ENCODE measurements at regions not wholly inside any gene's neighbourhood (a gene's known extent, or its start where the extent isn't known, plus 50 kb on each side); places are given as distances from the start of the nearest gene placed in this dataset.

GRCh38 chr3:21830541-21830940 lies 79.5 kb upstream of the ZNF385D start:
- TF ChIP-seq TAF1 (IDR thresholded peaks at IDR 0.05; ENCODE audit: borderline replicate concordance, insufficient read depth, low read length) (no peak), SIN3A (IDR thresholded peaks at IDR 0.05; ENCODE audit: borderline replicate concordance, insufficient read depth, low read length) (no peak), FOXP2 (optimal IDR thresholded peaks at IDR 0.05; ENCODE audit: borderline replicate concordance, extremely low read depth, extremely low read length, insufficient read depth) (no peak), POLR2AphosphoS5 (IDR thresholded peaks at IDR 0.05; ENCODE audit: low read depth, low read length) (no peak)
- TF ChIP-seq, protein P1, sequence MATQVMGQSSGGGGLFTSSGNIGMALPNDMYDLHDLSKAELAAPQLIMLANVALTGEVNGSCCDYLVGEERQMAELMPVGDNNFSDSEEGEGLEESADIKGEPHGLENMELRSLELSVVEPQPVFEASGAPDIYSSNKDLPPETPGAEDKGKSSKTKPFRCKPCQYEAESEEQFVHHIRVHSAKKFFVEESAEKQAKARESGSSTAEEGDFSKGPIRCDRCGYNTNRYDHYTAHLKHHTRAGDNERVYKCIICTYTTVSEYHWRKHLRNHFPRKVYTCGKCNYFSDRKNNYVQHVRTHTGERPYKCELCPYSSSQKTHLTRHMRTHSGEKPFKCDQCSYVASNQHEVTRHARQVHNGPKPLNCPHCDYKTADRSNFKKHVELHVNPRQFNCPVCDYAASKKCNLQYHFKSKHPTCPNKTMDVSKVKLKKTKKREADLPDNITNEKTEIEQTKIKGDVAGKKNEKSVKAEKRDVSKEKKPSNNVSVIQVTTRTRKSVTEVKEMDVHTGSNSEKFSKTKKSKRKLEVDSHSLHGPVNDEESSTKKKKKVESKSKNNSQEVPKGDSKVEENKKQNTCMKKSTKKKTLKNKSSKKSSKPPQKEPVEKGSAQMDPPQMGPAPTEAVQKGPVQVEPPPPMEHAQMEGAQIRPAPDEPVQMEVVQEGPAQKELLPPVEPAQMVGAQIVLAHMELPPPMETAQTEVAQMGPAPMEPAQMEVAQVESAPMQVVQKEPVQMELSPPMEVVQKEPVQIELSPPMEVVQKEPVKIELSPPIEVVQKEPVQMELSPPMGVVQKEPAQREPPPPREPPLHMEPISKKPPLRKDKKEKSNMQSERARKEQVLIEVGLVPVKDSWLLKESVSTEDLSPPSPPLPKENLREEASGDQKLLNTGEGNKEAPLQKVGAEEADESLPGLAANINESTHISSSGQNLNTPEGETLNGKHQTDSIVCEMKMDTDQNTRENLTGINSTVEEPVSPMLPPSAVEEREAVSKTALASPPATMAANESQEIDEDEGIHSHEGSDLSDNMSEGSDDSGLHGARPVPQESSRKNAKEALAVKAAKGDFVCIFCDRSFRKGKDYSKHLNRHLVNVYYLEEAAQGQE (IDR thresholded peaks at IDR 0.05; ENCODE audit: insufficient read depth in 1 of 2, low read depth in 2 of 2, low read length in 2 of 2) = no peak

DNA sequence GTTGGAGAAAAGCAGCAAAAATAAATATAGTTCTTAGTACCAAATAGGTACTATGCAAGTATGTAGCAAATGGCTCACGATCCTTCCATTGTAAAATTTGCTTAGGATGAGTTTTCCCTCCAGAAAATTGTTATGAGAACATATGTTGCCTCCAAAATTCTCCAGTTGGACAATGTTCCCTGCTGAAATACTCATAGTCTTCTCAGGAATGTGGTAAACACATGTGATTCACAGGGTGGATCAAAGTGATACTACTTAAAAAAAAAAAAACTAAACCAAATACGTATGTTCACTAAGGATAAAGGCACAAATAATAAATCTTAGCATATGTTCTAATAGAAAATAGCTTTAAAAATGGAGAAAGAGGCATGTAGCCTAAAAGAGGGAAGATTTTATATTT lies 84.3 kb upstream of the ZNF385D start:
- TF ChIP-seq, protein P1 (IDR thresholded peaks at IDR 0.05; ENCODE audit: insufficient read depth in 1 of 2, low read depth in 2 of 2, low read length in 2 of 2) = no peak
- TF ChIP-seq SIN3A (IDR thresholded peaks at IDR 0.05; ENCODE audit: borderline replicate concordance, insufficient read depth, low read length) (no peak), TAF1 (IDR thresholded peaks at IDR 0.05; ENCODE audit: borderline replicate concordance, insufficient read depth, low read length) (no peak), FOXP2 (optimal IDR thresholded peaks at IDR 0.05; ENCODE audit: borderline replicate concordance, extremely low read depth, extremely low read length, insufficient read depth) (no peak), POLR2AphosphoS5 (IDR thresholded peaks at IDR 0.05; ENCODE audit: low read depth, low read length) (no peak)

- no peak for TF ChIP-seq POLR2AphosphoS5 (IDR thresholded peaks at IDR 0.05; ENCODE audit: low read depth, low read length)
- TF ChIP-seq TAF1 (IDR thresholded peaks at IDR 0.05; ENCODE audit: borderline replicate concordance, insufficient read depth, low read length) = no peak
- no peak for TF ChIP-seq SIN3A (IDR thresholded peaks at IDR 0.05; ENCODE audit: borderline replicate concordance, insufficient read depth, low read length)
- TF ChIP-seq, protein P1 (IDR thresholded peaks at IDR 0.05; ENCODE audit: insufficient read depth in 1 of 2, low read depth in 2 of 2, low read length in 2 of 2) = no peak
- no peak for TF ChIP-seq FOXP2 (optimal IDR thresholded peaks at IDR 0.05; ENCODE audit: borderline replicate concordance, extremely low read depth, extremely low read length, insufficient read depth)
Observed at GRCh38 chr3:21836227-21836626, 85.2 kb upstream of the ZNF385D start.

- TF ChIP-seq TAF1 (IDR thresholded peaks at IDR 0.05; ENCODE audit: borderline replicate concordance, insufficient read depth, low read length) (no peak), FOXP2 (optimal IDR thresholded peaks at IDR 0.05; ENCODE audit: borderline replicate concordance, extremely low read depth, extremely low read length, insufficient read depth) (no peak), SIN3A (IDR thresholded peaks at IDR 0.05; ENCODE audit: borderline replicate concordance, insufficient read depth, low read length) (no peak), POLR2AphosphoS5 (IDR thresholded peaks at IDR 0.05; ENCODE audit: low read depth, low read length) (no peak)
- TF ChIP-seq, protein P1 (IDR thresholded peaks at IDR 0.05; ENCODE audit: insufficient read depth in 1 of 2, low read depth in 2 of 2, low read length in 2 of 2) = no peak
Observed at GRCh38 chr3:21839176-21839575, 88.2 kb upstream of the ZNF385D start.

GRCh38 chr3:21839592-21839991 lies 88.6 kb upstream of the ZNF385D start:
- TF ChIP-seq, protein P1 (IDR thresholded peaks at IDR 0.05; ENCODE audit: insufficient read depth in 1 of 2, low read depth in 2 of 2, low read length in 2 of 2) = no peak
- TF ChIP-seq TAF1 (IDR thresholded peaks at IDR 0.05; ENCODE audit: borderline replicate concordance, insufficient read depth, low read length) (no peak), POLR2AphosphoS5 (IDR thresholded peaks at IDR 0.05; ENCODE audit: low read depth, low read length) (no peak), FOXP2 (optimal IDR thresholded peaks at IDR 0.05; ENCODE audit: borderline replicate concordance, extremely low read depth, extremely low read length, insufficient read depth) (no peak)
